ENCODE measurements at regions not wholly inside any gene's neighbourhood (a gene's known extent, or its start where the extent isn't known, plus 50 kb on each side); places are given as distances from the start of the nearest gene placed in this dataset.
"Not testable (repeated sequence)": the region's sequence is repeated elsewhere in the genome, so short reads cannot be mapped to it uniquely, and the experiment has no call there.

GRCh38 chr5:174612686-174613085 lies 111.7 kb upstream of the MSX2 start:
- DNase-seq: no peak

DNA sequence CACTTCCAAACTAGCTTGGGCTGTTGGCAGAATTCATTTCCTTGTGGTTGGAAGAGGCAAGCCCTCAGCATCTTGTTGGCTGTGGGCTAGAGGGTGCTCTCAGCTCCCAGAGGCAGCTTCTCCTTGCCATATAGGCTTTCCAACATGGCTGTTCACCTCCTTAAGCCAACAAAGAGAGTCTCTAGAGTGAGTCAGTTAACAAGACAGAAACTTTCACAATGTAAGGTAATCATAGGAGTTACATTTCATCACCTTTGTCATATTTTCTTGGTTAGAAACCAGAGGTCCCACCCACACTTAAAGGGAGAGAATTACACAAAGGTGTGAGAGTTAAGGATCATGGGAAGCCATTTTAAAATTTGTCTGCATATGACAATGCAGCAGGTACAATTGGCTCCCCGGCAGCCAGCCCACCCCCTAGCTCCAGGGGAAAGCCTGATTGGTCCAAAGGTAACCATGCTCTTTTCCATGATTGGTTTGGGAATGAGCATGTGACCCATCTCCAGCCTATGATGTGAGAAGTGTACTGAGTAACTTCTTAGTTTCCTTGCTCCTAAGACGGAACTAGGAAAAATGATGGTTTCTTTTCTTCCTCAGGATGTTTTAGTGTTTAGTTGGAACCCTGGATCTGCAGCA lies 109.8 kb upstream of the MSX2 start:
- no peak for DNase-seq

- no peak for DNase-seq
Observed at GRCh38 chr5:174616036-174616435, 108.3 kb upstream of the MSX2 start.

DNA sequence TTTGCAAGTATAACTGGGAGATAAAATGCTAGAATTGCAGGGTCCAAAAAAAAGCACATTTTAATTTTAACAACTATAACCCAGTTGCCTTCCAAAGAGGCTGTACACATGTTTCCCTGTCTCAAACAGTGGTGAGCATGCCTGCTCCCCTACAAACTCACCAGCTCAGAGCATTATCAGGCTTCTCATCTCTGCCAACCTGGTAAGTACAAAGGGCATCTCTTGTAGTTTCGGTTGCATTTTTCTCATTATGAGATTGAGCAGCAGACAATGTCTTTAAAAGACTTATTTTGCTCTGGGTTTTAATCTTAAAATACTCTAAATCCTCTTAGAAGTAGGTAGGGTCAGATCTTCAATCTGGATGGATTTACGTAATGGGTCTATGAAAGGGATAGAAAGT lies 107.1 kb upstream of the MSX2 start:
- DNase-seq: no peak

GRCh38 chr5:174617910-174618309 lies 106.5 kb upstream of the MSX2 start:
- no peak for DNase-seq

DNA sequence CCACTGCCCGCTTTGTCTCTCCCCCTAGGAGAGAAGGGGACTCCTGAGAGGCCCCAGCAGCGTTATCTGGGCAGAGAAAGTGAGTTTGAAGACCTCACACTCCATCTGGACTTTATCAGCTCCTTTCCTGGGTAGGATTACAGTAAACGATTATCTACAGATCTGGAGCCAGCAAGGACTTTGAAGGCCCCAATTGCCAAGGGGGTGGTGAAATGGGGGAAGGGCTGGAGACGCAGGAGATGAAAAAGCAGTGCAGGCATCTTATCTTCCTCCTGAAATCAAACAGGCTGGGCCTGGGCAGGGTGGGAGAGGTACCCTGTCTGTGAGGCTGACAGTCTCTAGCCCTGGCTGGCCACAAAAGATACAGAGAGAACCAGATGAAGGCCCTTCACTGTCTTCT lies 105.8 kb upstream of the MSX2 start:
- no peak for DNase-seq

GRCh38 chr5:174622067-174622466 lies 102.3 kb upstream of the MSX2 start:
- DNase-seq: no peak

GRCh38 chr5:174623018-174623417 lies 101.4 kb upstream of the MSX2 start:
- DNase-seq: no peak

DNA sequence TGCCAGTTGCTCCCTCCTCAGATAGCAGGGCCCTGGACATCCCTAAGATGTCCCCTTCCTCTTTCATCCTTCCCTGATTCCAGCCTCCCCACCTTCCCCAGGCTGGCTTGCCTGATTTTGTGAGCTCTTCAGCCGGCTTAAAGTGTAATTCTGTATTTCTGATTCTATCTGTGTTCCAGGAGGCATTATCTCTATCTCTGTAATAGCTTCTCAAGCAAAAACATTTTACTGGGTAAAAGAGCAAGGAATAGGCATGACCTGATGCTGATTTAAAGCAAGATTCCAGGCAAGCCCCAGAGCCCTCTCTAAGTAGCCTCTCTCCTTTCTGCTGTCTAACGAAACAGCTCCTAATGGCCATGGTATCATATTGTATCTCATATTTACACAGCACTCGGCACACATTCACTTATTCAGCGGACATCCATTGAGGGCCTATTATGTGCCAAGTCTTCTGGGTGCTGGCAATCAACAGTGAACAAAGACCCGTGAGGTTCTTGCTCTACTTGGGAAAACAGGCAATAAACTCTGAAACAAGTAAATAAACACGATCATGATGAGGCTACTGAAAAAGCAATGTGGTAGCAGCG lies 100.9 kb upstream of the MSX2 start:
- DNase-seq: no peak

DNA sequence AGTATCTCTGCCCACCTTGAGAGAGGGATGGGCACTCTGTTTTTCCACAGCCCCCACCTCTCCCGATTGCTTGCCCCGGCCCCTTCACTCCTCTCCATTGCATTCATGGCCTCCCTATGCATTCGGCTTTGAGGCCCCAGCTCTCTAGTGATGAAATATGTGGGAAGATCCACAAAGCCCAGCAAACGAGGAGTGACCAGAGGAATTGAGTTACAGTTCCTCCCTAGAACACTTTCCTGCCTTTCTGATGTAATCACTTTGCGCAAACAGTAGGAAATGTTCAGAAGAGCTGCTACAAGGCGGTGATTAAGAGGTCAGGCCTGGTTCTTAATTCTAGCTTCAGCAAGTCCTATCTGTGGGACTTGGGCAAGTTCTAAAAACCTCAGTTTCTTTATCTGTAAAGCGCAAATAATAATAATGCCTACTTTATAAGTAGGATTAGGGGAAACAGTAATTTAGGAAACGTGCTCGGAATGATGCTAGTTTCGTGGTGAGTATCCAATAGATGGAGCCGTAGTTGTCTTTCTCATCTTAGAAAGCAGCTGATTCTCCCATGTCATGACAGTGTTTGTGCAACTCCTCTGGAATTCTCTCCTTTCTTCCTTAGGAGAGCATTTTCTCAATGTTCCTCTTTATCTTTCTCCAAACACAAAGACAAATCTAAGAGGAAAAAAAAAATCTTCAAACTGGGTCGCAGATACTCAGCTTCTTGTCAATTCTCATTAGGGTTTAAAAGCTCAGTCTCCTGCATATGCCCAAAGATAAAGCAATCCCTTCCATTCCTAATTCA lies 99.5 kb upstream of the MSX2 start:
- DNase-seq: no peak

- DNase-seq: no peak
Observed at GRCh38 chr5:174625591-174626350, 98.6 kb upstream of the MSX2 start.

- no peak for DNase-seq
Observed at GRCh38 chr5:174626369-174626920, 97.9 kb upstream of the MSX2 start.

DNA sequence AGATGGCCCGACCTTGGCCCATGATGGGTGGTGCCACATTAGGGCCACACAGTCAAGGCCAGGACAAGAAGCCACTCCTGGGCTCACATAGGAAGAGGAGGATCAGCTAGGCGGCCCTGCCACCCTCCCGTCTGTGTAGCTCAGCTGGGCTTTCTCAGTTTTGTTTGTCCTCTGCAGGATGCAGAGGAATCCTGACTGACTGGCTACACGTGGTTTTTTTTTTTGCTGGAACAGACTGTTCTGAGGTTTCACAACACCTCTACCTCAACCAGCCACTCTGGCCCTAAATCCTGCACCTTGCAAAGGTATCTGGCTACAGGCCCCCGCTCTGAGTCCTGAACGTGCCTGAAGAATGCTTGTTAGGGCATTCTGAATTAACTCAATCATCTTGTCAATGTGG lies 88.3 kb upstream of the MSX2 start:
- no peak for DNase-seq

DNA sequence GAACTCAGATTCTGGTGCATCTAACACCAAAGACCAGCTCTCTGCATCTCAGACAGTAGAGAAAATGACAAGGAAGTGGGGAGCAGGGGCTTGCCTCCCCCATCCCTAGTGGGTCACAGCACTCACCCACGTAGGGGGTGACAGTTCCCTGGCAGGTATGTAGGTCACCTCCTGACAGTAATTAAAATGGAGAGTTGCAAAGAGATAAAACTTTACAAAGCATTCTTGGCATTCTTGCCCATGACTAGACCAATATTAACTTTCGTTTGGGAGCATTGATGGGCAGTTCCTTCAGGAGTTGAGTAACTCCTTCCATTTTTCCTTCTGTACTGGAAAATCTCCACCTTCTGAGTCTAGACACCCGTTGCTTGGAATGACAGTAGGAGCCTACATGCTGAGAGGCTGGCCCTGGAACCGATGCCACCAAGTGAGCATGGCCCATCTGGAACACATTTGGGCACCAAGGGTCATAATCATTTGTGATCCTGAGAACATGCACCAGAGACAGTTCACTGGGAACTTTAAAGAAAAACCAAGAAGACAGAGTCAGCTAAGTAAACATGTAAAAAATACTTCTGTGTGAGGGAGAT lies 81.5 kb upstream of the MSX2 start:
- no peak for DNase-seq

DNA sequence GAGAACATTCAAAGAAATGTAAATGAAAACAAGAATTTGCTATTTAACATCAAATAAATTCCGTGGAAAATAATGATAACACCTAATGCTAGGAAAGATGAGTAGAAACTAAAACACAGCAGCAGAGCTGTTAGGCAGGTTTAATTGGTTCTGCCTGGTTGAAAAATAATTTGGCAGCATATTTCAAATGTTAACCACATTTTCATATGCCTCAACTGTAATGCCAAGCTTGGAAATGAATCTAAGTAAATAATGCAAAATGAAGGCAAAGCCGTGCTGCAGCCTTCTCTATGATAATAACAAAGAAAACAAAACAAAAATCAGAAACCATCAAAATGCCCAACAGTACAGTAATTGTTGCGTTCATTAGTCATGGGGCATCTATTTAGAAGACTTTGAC lies 79.9 kb upstream of the MSX2 start:
- no peak for DNase-seq

GRCh38 chr5:174644923-174645322 lies 79.5 kb upstream of the MSX2 start:
- no peak for DNase-seq

DNA sequence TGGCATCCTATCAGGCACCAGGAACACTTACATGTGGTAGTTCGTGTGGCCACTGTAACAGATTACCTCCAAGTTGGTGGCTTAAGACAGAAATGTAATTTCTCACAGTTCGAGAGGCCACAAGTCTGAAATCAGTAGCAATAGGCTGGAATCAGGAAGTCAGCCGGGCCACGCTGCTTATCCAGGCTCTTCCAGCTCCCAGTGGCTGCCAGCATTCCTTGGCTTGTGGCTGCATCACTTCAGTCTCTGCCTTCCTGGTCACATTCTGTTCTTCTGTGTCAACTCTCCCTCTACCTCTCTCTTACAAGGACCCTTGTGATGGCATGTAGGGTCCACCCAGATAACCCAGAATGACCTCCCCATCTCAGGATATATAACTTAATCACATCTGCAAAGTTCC lies 78.7 kb upstream of the MSX2 start:
- DNase-seq: no peak

DNA sequence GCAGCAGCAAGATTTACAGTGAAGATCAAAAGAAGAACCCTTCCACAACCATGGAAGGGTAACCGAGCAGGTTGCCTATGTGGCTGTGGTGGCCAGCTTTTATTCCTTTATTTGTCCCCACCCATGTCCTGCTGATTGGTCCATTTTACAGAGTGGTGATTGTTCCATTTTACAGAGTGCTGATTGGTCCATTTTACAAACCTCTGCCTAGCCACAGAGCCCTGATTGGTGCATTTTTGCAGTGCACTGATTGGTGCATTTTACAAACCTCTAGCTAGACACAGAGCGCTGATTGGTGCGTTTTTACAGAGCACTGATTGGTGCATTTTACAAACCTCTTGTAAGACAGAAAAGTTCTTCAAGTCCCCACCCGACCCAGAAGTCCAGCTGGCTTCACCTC lies 75.8 kb upstream of the MSX2 start:
- DNase-seq: not testable (repeated sequence)

GRCh38 chr5:174649391-174649790 lies 75.0 kb upstream of the MSX2 start:
- DNase-seq: no peak

GRCh38 chr5:174654442-174654841 lies 69.9 kb upstream of the MSX2 start:
- DNase-seq: no peak

DNA sequence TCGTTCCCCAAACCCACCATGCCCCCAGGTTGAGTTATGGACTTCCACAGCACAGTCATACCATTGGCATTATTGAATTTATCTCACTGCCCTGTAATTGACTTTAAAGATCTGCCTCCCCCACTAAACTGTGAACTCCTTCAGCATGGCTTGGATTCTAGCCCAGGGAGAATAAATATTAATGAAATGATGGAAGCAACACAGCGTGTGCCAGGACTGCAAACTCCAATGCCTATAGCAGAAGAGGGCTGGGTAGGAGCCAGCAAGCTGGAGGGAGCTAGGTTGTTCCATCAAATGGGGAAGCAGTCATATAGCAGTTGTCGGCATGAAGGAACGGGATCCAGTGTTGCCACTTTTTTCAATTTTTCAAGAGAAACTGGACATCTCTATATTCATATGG lies 69.0 kb upstream of the MSX2 start:
- no peak for DNase-seq

GRCh38 chr5:174664180-174664850 lies 60.1 kb upstream of the MSX2 start:
- DNase-seq: no peak

Measured in activated CD4-positive, alpha-beta T cell treated with anti-CD3 and anti-CD28 coated beads, Interleukin-10, Interleukin-2, amounts not matched to agents 100 ng/mL and 50 ng/mL, durations not matched to agents 16 hours and 8 hours (primary cell).